Testis (tissue), 2 donors: ENCODE measurements at regions not wholly inside any gene's neighbourhood (a gene's known extent, or its start where the extent isn't known, plus 50 kb on each side); places are given as distances from the start of the nearest gene placed in this dataset.

Source experiments
- DNase-seq: peaks from one replicate; pipeline ENCODE4 v3.0.0-alpha.2; 2019
- H3K27ac ChIP-seq, 2 donors: fragments of 200-600 bp; sonication (generic); one replicate each; pipeline ENCODE4 v1.5.1; 2019
- H3K27me3 ChIP-seq: fragments of 200-600 bp; sonication (generic); one replicate; pipeline ENCODE4 v1.5.1; 2019
- H3K36me3 ChIP-seq: fragments of 200-600 bp; sonication (generic); one replicate; pipeline ENCODE4 v1.5.1; 2017; ENCODE audit warnings: low read depth; ENCODE audit errors: missing control alignments
- H3K4me1 ChIP-seq: fragments of 200-600 bp; sonication (generic); one replicate; pipeline ENCODE4 v1.5.1; 2019
- H3K4me3 ChIP-seq, 2 donors: fragments of 200-600 bp; sonication (generic); one replicate each; pipeline ENCODE4 v1.5.1; 2017 to 2019
- H3K9me3 ChIP-seq: fragments of 200-600 bp; sonication (generic); one replicate; pipeline ENCODE4 v1.5.1; 2017
- CTCF ChIP-seq, 3 experiments: fragments of 450-650 bp in 2 of 3; fragments of 200-600 bp in 1 of 3; sonication (generic) in 1 of 3; IDR thresholded peaks; one replicate each; pipeline ENCODE4 v1.5.1; 2016 to 2019; ENCODE audit warnings: antibody characterized with exemption in 3 of 3, mild to moderate bottlenecking in 2 of 3, moderate library complexity in 1 of 3
- POLR2A ChIP-seq: fragments of 450-650 bp; IDR thresholded peaks from one replicate; pipeline ENCODE4 v1.6.1; 2017; ENCODE audit warnings: antibody characterized with exemption, mild to moderate bottlenecking, moderate library complexity
- WGBS, 2 donors: methylation state at CpG; one replicate each; pipeline ENCODE4 v1.1.5; 2018; 5-methylcytosine and 5-hydroxymethylcytosine counted together
- intact Hi-C: fragments of 100-400 bp; cut with DNase I; formaldehyde crosslinking; loops from one replicate; pipeline ENCODE4 v1.15.1; 2023; ENCODE audit warnings: low total_unique reads

- no peak for TF ChIP-seq POLR2A
- TF ChIP-seq CTCF (IDR thresholded peaks at IDR 0.05), result no peak
- DNase-seq, result no peak
- WGBS, 2 donors, result 92 to 93% methylated on average over 2 of the region's 2 CpGs
- Histone ChIP-seq H3K4me1 (no peaks in the 10 kb centered on the region), H3K27ac (no peak overlapping the region), H3K27me3 (no peaks in the 10 kb centered on the region), H3K36me3 (no peaks in the 10 kb centered on the region), H3K4me3 (no peak overlapping the region), H3K9me3 (no peaks in the 10 kb centered on the region)
- intact Hi-C loops, result no loop called here
Measured at GRCh38 chr21:28342212-28342810, 650.4 kb downstream of the LTN1 start.

GRCh38 chr21:28339403-28339802 lies 653.3 kb downstream of the LTN1 start:
- H3K36me3 ChIP-seq, result no peaks in the 10 kb centered on the region
- no peak overlapping the region for H3K27ac ChIP-seq
- intact Hi-C loops, result no loop called here
- no peaks in the 10 kb centered on the region for H3K27me3 ChIP-seq
- no peaks in the 10 kb centered on the region for H3K4me1 ChIP-seq
- no peak overlapping the region for H3K4me3 ChIP-seq
- DNase-seq, result no peak
- TF ChIP-seq POLR2A (no peak), CTCF (IDR thresholded peaks at IDR 0.05) (no peak)
- WGBS, 2 donors, result 84 to 87% methylated on average over 3 of the region's 3 CpGs
- no peaks in the 10 kb centered on the region for H3K9me3 ChIP-seq

- no peak overlapping the region for H3K27ac ChIP-seq
- TF ChIP-seq POLR2A, result no peak
- no peak for TF ChIP-seq CTCF (IDR thresholded peaks at IDR 0.05)
- H3K9me3 ChIP-seq, result no peaks in the 10 kb centered on the region
- 69 to 74% methylated on average over 5 of the region's 5 CpGs for WGBS, 2 donors
- DNase-seq, result no peak
- no peak overlapping the region for H3K4me3 ChIP-seq
- intact Hi-C loops, result no loop called here
- H3K36me3 ChIP-seq, result no peaks in the 10 kb centered on the region
- H3K4me1 ChIP-seq, result no peaks in the 10 kb centered on the region
- H3K27me3 ChIP-seq, result no peaks in the 10 kb centered on the region
Measured at GRCh38 chr21:28338701-28339305, 653.9 kb downstream of the LTN1 start.

GRCh38 chr21:28337315-28337714 lies 655.4 kb downstream of the LTN1 start:
- H3K36me3 ChIP-seq, result no peaks in the 10 kb centered on the region
- TF ChIP-seq POLR2A, result no peak
- peak in 1 of 3 experiments; percentile 25 for TF ChIP-seq CTCF (IDR thresholded peaks at IDR 0.05)
- intact Hi-C loops, result no loop called here
- H3K4me3 ChIP-seq, result no peak overlapping the region
- H3K27ac ChIP-seq, result no peak overlapping the region
- no peaks in the 10 kb centered on the region for H3K9me3 ChIP-seq
- no peak for DNase-seq
- no peaks in the 10 kb centered on the region for H3K27me3 ChIP-seq
- no peaks in the 10 kb centered on the region for H3K4me1 ChIP-seq

- Histone ChIP-seq H3K36me3 (no peaks in the 10 kb centered on the region), H3K27ac (no peak overlapping the region), H3K27me3 (no peaks in the 10 kb centered on the region), H3K4me1 (no peaks in the 10 kb centered on the region), H3K4me3 (no peak overlapping the region), H3K9me3 (no peaks in the 10 kb centered on the region)
- WGBS, 2 donors, result 20 to 22% methylated on average over 3 of the region's 3 CpGs
- intact Hi-C loops, result no loop called here
- DNase-seq, result peak; percentile 56
- TF ChIP-seq POLR2A (no peak), CTCF (IDR thresholded peaks at IDR 0.05) (peak; percentile 21 to 54 (median 40))
Measured at GRCh38 chr21:28336314-28336713, 656.4 kb downstream of the LTN1 start.
